Osteoblast (primary cell): ENCODE measurements at regions not wholly inside any gene's neighbourhood (a gene's known extent, or its start where the extent isn't known, plus 50 kb on each side); places are given as distances from the start of the nearest gene placed in this dataset.

Experiments used
- DNase-seq: peaks from one replicate; pipeline ENCODE4 v3.0.0; 2011; ENCODE audit warnings: low spot score, mixed read lengths; ENCODE audit not compliant: insufficient read length; ENCODE audit errors: missing footprints
- H2AFZ ChIP-seq: 2 replicates; pipeline ENCODE4 v1.6.0; 2011; ENCODE audit warnings: mild to moderate bottlenecking, low read length
- H3K27ac ChIP-seq: 2 replicates; pipeline ENCODE4 v1.5.1; 2011; ENCODE audit warnings: mild to moderate bottlenecking, low read depth, low read length, moderate library complexity
- H3K27me3 ChIP-seq: 2 replicates; pipeline ENCODE4 v1.6.0; 2012; ENCODE audit warnings: mild to moderate bottlenecking, control low read depth, inconsistent platforms, low read length, moderate library complexity; ENCODE audit not compliant: insufficient read depth
- H3K36me3 ChIP-seq: 2 replicates; pipeline ENCODE4 v1.5.1; 2011; ENCODE audit warnings: mild to moderate bottlenecking, low read length, control low read depth, moderate library complexity; ENCODE audit not compliant: insufficient read depth
- H3K4me1 ChIP-seq: 2 replicates; pipeline ENCODE4 v1.5.1; 2011; ENCODE audit warnings: mild to moderate bottlenecking, low read length, control low read depth, moderate library complexity; ENCODE audit not compliant: insufficient read depth
- H3K4me2 ChIP-seq: 2 replicates; pipeline ENCODE4 v1.6.0; 2011; ENCODE audit warnings: mild to moderate bottlenecking, low read length; ENCODE audit not compliant: insufficient read depth
- H3K4me3 ChIP-seq: fragments of 200-600 bp; sonication (generic); 3 replicates; pipeline ENCODE4 v1.5.1; 2012; ENCODE audit warnings: mild to moderate bottlenecking, low read length, inconsistent platforms; ENCODE audit not compliant: insufficient read depth
- H3K79me2 ChIP-seq: 2 replicates; pipeline ENCODE4 v1.6.0; 2012; ENCODE audit warnings: mild to moderate bottlenecking, low read length, control low read depth, inconsistent platforms; ENCODE audit not compliant: insufficient read depth
- H3K9me3 ChIP-seq: 2 replicates; pipeline ENCODE4 v1.5.1; 2011; ENCODE audit warnings: low read depth, low read length, control low read depth
- H4K20me1 ChIP-seq: 2 replicates; pipeline ENCODE4 v1.6.0; 2012; ENCODE audit warnings: mild to moderate bottlenecking, low read length, control low read depth; ENCODE audit not compliant: insufficient read depth
- CTCF ChIP-seq: IDR thresholded peaks from 2 replicates; pipeline ENCODE4 v1.5.1; 2011; ENCODE audit warnings: mild to moderate bottlenecking, low read depth, low read length, moderate library complexity; ENCODE audit errors: extremely low read depth

GRCh38 chr5:54608423-54609085 is 91.0 kb downstream of the SNX18 start:
- Histone ChIP-seq H3K27ac (no peak overlapping the region), H3K79me2 (no peaks in the 10 kb centered on the region), H3K9me3 (no peaks in the 10 kb centered on the region), H3K4me1 (peaks cover 10% of the 10 kb centered on the region), H2AFZ (no peak overlapping the region), H3K36me3 (no peaks in the 10 kb centered on the region), H3K27me3 (no peaks in the 10 kb centered on the region), H3K4me3 (no peak overlapping the region), H4K20me1 (no peaks in the 10 kb centered on the region), H3K4me2 (no peak overlapping the region)
- no peak for TF ChIP-seq CTCF
- DNase-seq, result no peak

GRCh38 chr5:54607006-54607405 is 89.4 kb downstream of the SNX18 start:
- Histone ChIP-seq H3K27ac (no peak overlapping the region), H3K4me2 (no peak overlapping the region), H2AFZ (no peak overlapping the region), H3K27me3 (no peaks in the 10 kb centered on the region), H4K20me1 (no peaks in the 10 kb centered on the region), H3K36me3 (no peaks in the 10 kb centered on the region), H3K4me1 (peaks cover 16% of the 10 kb centered on the region), H3K79me2 (no peaks in the 10 kb centered on the region), H3K9me3 (no peaks in the 10 kb centered on the region), H3K4me3 (no peak overlapping the region)
- TF ChIP-seq CTCF, result no peak
- DNase-seq, result no peak

GRCh38 chr5:54603372-54603771 is 85.8 kb downstream of the SNX18 start:
- H2AFZ ChIP-seq, result no peak overlapping the region
- no peaks in the 10 kb centered on the region for H4K20me1 ChIP-seq
- H3K27me3 ChIP-seq, result no peaks in the 10 kb centered on the region
- peaks cover 9% of the 10 kb centered on the region for H3K4me1 ChIP-seq
- H3K27ac ChIP-seq, result no peak overlapping the region
- H3K9me3 ChIP-seq, result no peaks in the 10 kb centered on the region
- no peak overlapping the region for H3K4me3 ChIP-seq
- no peaks in the 10 kb centered on the region for H3K79me2 ChIP-seq
- H3K36me3 ChIP-seq, result no peaks in the 10 kb centered on the region
- no peak for TF ChIP-seq CTCF
- peak overlapping the region; percentile 24 for H3K4me2 ChIP-seq
- peak; percentile 19 for DNase-seq

- Histone ChIP-seq H3K4me2 (no peak overlapping the region), H4K20me1 (no peaks in the 10 kb centered on the region), H3K4me3 (no peak overlapping the region), H3K9me3 (no peaks in the 10 kb centered on the region), H3K27me3 (no peaks in the 10 kb centered on the region), H3K79me2 (no peaks in the 10 kb centered on the region), H3K4me1 (peaks cover 9% of the 10 kb centered on the region), H3K27ac (no peak overlapping the region), H3K36me3 (no peaks in the 10 kb centered on the region), H2AFZ (no peak overlapping the region)
- no peak for DNase-seq
- TF ChIP-seq CTCF, result no peak
These were observed 84.9 kb downstream of the SNX18 start for GRCh38 chr5:54602475-54602874.
